ENCODE measurements at regions not wholly inside any gene's neighbourhood (a gene's known extent, or its start where the extent isn't known, plus 50 kb on each side); places are given as distances from the start of the nearest gene placed in this dataset.

DNA sequence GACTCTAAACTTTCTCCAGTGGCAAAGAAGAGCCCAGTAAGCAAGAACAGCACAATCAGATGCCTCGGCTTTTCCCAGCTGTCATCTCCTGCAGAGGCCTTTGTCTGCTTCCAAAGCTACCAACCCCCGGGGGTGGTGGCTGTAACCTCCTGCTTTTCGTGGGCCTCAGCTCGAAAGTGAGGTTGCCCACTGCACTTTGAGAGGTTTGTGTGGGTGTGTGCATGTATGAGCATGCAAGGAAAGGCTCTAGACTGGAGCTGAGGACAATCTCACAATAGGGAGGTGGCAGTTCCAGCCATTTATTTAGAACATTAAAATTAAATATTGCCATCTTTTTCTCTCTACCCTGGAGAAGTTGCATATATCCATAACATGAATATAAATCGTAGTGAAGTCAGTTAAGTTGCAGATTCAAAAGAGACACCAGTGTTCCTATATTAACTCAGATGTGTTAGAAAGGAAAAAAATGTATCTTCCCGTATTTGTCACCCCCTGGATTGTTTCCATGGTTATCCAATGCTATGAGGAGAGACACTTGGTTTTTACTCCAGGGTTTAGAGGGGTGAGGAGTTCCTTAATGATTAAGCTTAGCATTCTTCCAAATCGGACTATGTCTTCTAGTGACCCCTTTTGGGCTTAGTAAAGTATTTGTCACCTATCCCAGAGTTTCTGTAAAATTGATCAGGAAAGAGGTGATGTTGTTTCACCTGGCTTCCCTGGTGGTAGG is 781.1 kb downstream of the INHBA start:
- Mint-ChIP-seq H3K36me3 (ENCODE audit: low read depth) (no peaks in the 10 kb centered on the region), H3K27me3 (ENCODE audit: insufficient read depth) (no peaks in the 10 kb centered on the region), H3K4me1 (no peaks in the 10 kb centered on the region), H3K4me3 (no peak overlapping the region), H3K9me3 (peaks cover 3% of the 10 kb centered on the region), H3K27ac (no peak overlapping the region)
- no peaks in the 10 kb centered on the region for H3K27me3 ChIP-seq (ENCODE audit: control insufficient read depth, insufficient read depth, low read length, poor library complexity, severe bottlenecking)
- H3K36me3 ChIP-seq (ENCODE audit: control insufficient read depth, insufficient read depth, low read length): no peaks in the 10 kb centered on the region
- H3K9ac ChIP-seq (ENCODE audit: extremely low read depth, low read length, poor library complexity, severe bottlenecking): no peak overlapping the region
- H3K27ac ChIP-seq (ENCODE audit: low read depth, low read length): no peak overlapping the region
- H3K4me1 ChIP-seq (ENCODE audit: control insufficient read depth, insufficient read depth, low read length): no peaks in the 10 kb centered on the region
- no peak for TF ChIP-seq CTCF (conservative IDR thresholded peaks at IDR 0.05)
- DNase-seq: no peak
- 74 to 85% methylated on average over 5 to 7 of the region's 7 CpGs for WGBS, 2 experiments (ENCODE audit: insufficient coverage in 1 of 2, insufficient read length in 1 of 2)
- no peak overlapping the region for H3K4me3 ChIP-seq (ENCODE audit: low read length)
- no peaks in the 10 kb centered on the region for H3K9me3 ChIP-seq (ENCODE audit: control insufficient read depth, low read length)

- H3K36me3 Mint-ChIP-seq (ENCODE audit: low read depth): no peaks in the 10 kb centered on the region
- no peak for TF ChIP-seq CTCF (conservative IDR thresholded peaks at IDR 0.05)
- Histone ChIP-seq H3K36me3 (ENCODE audit: control insufficient read depth, insufficient read depth, low read length) (no peaks in the 10 kb centered on the region), H3K9me3 (ENCODE audit: control insufficient read depth, low read length) (no peaks in the 10 kb centered on the region), H3K27me3 (ENCODE audit: control insufficient read depth, insufficient read depth, low read length, poor library complexity, severe bottlenecking) (no peaks in the 10 kb centered on the region), H3K9ac (ENCODE audit: extremely low read depth, low read length, poor library complexity, severe bottlenecking) (no peak overlapping the region), H3K4me3 (ENCODE audit: low read length) (no peak overlapping the region), H3K27ac (ENCODE audit: low read depth, low read length) (no peak overlapping the region), H3K4me1 (ENCODE audit: control insufficient read depth, insufficient read depth, low read length) (no peaks in the 10 kb centered on the region)
- no peaks in the 10 kb centered on the region for H3K4me1 Mint-ChIP-seq
- no peak overlapping the region for H3K4me3 Mint-ChIP-seq
- H3K27me3 Mint-ChIP-seq (ENCODE audit: insufficient read depth): no peaks in the 10 kb centered on the region
- H3K9me3 Mint-ChIP-seq: no peaks in the 10 kb centered on the region
- DNase-seq: no peak
- WGBS, 2 experiments (ENCODE audit: insufficient coverage in 1 of 2, insufficient read length in 1 of 2): 79 to 93% methylated on average over 2 of the region's 2 CpGs
- no peak overlapping the region for H3K27ac Mint-ChIP-seq
Measured at GRCh38 chr7:40918701-40919271, 784.0 kb downstream of the SUGCT start.

- 87 to 88% methylated on average over 2 of the region's 2 CpGs for WGBS, 2 experiments (ENCODE audit: insufficient coverage in 1 of 2, insufficient read length in 1 of 2)
- Histone ChIP-seq H3K4me1 (ENCODE audit: control insufficient read depth, insufficient read depth, low read length) (no peaks in the 10 kb centered on the region), H3K4me3 (ENCODE audit: low read length) (no peak overlapping the region), H3K9me3 (ENCODE audit: control insufficient read depth, low read length) (no peaks in the 10 kb centered on the region), H3K9ac (ENCODE audit: extremely low read depth, low read length, poor library complexity, severe bottlenecking) (no peak overlapping the region), H3K27ac (ENCODE audit: low read depth, low read length) (no peak overlapping the region), H3K27me3 (ENCODE audit: control insufficient read depth, insufficient read depth, low read length, poor library complexity, severe bottlenecking) (no peaks in the 10 kb centered on the region), H3K36me3 (ENCODE audit: control insufficient read depth, insufficient read depth, low read length) (no peaks in the 10 kb centered on the region)
- no peak for TF ChIP-seq CTCF (conservative IDR thresholded peaks at IDR 0.05)
- Mint-ChIP-seq H3K27me3 (ENCODE audit: insufficient read depth) (no peaks in the 10 kb centered on the region), H3K4me3 (no peak overlapping the region), H3K4me1 (no peaks in the 10 kb centered on the region), H3K27ac (no peak overlapping the region), H3K9me3 (no peaks in the 10 kb centered on the region), H3K36me3 (ENCODE audit: low read depth) (no peaks in the 10 kb centered on the region)
- DNase-seq: no peak
Measured at GRCh38 chr7:40916813-40917212, 782.0 kb downstream of the SUGCT start.
